ENCODE measurements at regions not wholly inside any gene's neighbourhood (a gene's known extent, or its start where the extent isn't known, plus 50 kb on each side); places are given as distances from the start of the nearest gene placed in this dataset.

- TF ChIP-seq BCL3 (IDR thresholded peaks at IDR 0.05; ENCODE audit: borderline replicate concordance, insufficient read depth, low read depth, low read length, poor library complexity, severe bottlenecking) (no peak), ZNF687 (IDR thresholded peaks at IDR 0.05) (no peak), CEBPB (IDR thresholded peaks at IDR 0.05; ENCODE audit: borderline replicate concordance in 1 of 2, low read depth in 2 of 2, low read length in 2 of 2) (no peak), HDAC6 (IDR thresholded peaks at IDR 0.05; ENCODE audit: unreplicated experiment) (no peak), POU2F2 (IDR thresholded peaks at IDR 0.05; ENCODE audit: borderline replicate concordance, low read depth, low read length) (no peak)
Measured at GRCh38 chr3:152672320-152672649, 162.6 kb upstream of the P2RY1 start (continued).

DNA sequence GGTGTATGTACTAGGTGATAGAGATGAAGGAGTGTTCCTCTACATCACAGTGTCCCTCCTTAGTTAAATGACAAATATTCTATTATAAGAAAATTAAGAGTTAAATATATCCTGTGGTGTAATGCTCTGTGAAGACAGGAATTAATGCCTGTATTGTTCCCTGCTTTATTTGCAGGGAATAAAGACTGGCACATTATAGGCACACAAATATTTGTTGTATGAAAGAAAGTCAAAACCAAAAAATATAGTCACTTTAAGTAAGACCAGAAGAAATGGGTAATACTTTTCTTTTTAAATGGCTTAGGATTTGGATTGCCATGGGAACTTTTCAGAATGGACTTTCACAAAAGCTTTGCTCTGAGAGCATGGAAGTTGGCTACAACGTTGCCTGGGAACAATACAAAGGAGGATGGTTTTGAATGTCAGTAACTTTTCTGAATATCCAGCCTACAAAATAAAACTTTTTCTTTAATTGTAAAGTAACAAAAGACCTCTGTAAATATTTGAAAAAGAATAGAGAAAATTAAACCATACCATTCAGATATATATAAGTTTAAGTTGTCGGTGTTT, 158.0 kb upstream of the P2RY1 start:
- CTCF ChIA-PET = no interaction called here
- H3K9me3 ChIP-seq (replicated peaks; ENCODE audit: control insufficient read depth, insufficient read depth, low read length) = no peaks in the 10 kb centered on the region
- no peaks in the 10 kb centered on the region for H3K36me3 ChIP-seq (ENCODE audit: control insufficient read depth in 2 of 2, insufficient read depth in 2 of 2, low read length in 1 of 2)
- 75% methylated on average over 2 of the region's 2 CpGs for WGBS (ENCODE audit: insufficient coverage, insufficient replicate concordance, low lambda C conversion rate, missing lambda C conversion rate)
- no peak overlapping the region for H3K9ac ChIP-seq (ENCODE audit: control insufficient read depth, insufficient read depth, low read length)
- H4K20me1 ChIP-seq (ENCODE audit: control insufficient read depth, insufficient read depth) = no peaks in the 10 kb centered on the region
- FAIRE-seq = no peak
- in situ Hi-C loops (cut with MboI) (no loop called here), intact Hi-C loops (cut with micrococcal nuclease; ENCODE audit: unreplicated experiment) (no loop called here)
- H3K27me3 ChIP-seq (replicated peaks in 1 of 2; ENCODE audit: control insufficient read depth in 2 of 2, insufficient read depth in 2 of 2, low read length in 1 of 2) = no peaks in the 10 kb centered on the region
- RAD21 ChIA-PET (ENCODE audit: unreplicated experiment) = no interaction called here
- no peaks in the 10 kb centered on the region for H3K79me2 ChIP-seq (ENCODE audit: control insufficient read depth, insufficient read depth, low read length)
- no peak for DNase-seq (ENCODE audit: low read depth, low spot score)
- POLR2A ChIA-PET = no interaction called here
- H3K27ac ChIP-seq (ENCODE audit: control insufficient read depth, insufficient read depth) = no peak overlapping the region
- no peak overlapping the region for H2AFZ ChIP-seq (ENCODE audit: control insufficient read depth, low read depth, low read length)
- SMC1A ChIA-PET (ENCODE audit: uncharacterized antibody, unreplicated experiment) = no interaction called here
- no peak overlapping the region for H3K4me2 ChIP-seq (ENCODE audit: control insufficient read depth, insufficient read depth)
- no peak overlapping the region for H3K4me3 ChIP-seq
- BruUV-seq (replicated peaks) = no TSS peak
- no peaks in the 10 kb centered on the region for H3K4me1 ChIP-seq (ENCODE audit: control insufficient read depth, insufficient read depth, low read length)
- no peak for ATAC-seq
- TF ChIP-seq JUND (IDR thresholded peaks at IDR 0.05; ENCODE audit: low read depth, low read length) (no peak), ZBED1 (IDR thresholded peaks at IDR 0.05; ENCODE audit: borderline replicate concordance) (no peak), SIN3A (IDR thresholded peaks at IDR 0.05; ENCODE audit: low read depth, low read length) (no peak), RELB (IDR thresholded peaks at IDR 0.05; ENCODE audit: low read depth) (no peak), RBBP5 (conservative IDR thresholded peaks at IDR 0.05) (no peak), IRF4 (IDR thresholded peaks at IDR 0.05; ENCODE audit: low read depth, low read length) (no peak), FOXM1 (IDR thresholded peaks at IDR 0.05; ENCODE audit: low read depth, low read length) (no peak)
- TF ChIP-seq, protein P1, sequence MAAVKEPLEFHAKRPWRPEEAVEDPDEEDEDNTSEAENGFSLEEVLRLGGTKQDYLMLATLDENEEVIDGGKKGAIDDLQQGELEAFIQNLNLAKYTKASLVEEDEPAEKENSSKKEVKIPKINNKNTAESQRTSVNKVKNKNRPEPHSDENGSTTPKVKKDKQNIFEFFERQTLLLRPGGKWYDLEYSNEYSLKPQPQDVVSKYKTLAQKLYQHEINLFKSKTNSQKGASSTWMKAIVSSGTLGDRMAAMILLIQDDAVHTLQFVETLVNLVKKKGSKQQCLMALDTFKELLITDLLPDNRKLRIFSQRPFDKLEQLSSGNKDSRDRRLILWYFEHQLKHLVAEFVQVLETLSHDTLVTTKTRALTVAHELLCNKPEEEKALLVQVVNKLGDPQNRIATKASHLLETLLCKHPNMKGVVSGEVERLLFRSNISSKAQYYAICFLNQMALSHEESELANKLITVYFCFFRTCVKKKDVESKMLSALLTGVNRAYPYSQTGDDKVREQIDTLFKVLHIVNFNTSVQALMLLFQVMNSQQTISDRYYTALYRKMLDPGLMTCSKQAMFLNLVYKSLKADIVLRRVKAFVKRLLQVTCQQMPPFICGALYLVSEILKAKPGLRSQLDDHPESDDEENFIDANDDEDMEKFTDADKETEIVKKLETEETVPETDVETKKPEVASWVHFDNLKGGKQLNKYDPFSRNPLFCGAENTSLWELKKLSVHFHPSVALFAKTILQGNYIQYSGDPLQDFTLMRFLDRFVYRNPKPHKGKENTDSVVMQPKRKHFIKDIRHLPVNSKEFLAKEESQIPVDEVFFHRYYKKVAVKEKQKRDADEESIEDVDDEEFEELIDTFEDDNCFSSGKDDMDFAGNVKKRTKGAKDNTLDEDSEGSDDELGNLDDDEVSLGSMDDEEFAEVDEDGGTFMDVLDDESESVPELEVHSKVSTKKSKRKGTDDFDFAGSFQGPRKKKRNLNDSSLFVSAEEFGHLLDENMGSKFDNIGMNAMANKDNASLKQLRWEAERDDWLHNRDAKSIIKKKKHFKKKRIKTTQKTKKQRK (IDR thresholded peaks at IDR 0.05; ENCODE audit: low read depth, low read length) = no peak
